ENCODE measurements at regions not wholly inside any gene's neighbourhood (a gene's known extent, or its start where the extent isn't known, plus 50 kb on each side); places are given as distances from the start of the nearest gene placed in this dataset.

- DNase-seq: no peak
These were observed 743.7 kb upstream of the HS6ST1 start for GRCh38 chr2:129062146-129062912.

DNA sequence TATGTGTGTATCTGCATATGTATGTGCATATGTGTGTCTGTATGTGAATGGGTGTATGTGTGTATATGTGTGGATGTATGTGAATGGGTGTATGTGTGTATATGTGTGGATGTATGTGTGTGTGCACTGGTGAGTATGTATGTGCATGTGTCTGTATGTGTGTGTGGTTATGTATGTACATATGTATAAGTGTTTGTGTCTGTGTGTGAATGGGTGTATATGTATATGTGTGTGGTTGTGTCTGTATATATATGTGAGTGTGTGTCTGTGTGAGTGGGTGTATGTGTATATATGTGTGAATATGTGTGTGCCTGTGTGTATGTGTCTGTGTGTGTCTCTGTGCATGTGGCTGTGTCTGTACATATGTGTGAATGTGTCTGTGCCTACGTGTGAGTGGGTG lies 748.4 kb upstream of the HS6ST1 start:
- no peak for DNase-seq

GRCh38 chr2:129067953-129068352 lies 749.3 kb upstream of the HS6ST1 start:
- DNase-seq: no peak

- DNase-seq: no peak
These were observed 749.9 kb upstream of the HS6ST1 start for GRCh38 chr2:129068543-129068942.

- DNase-seq: no peak
These were observed 751.4 kb upstream of the HS6ST1 start for GRCh38 chr2:129069875-129070594.

- no peak for DNase-seq
These were observed 752.0 kb upstream of the HS6ST1 start for GRCh38 chr2:129070663-129071062.

DNA sequence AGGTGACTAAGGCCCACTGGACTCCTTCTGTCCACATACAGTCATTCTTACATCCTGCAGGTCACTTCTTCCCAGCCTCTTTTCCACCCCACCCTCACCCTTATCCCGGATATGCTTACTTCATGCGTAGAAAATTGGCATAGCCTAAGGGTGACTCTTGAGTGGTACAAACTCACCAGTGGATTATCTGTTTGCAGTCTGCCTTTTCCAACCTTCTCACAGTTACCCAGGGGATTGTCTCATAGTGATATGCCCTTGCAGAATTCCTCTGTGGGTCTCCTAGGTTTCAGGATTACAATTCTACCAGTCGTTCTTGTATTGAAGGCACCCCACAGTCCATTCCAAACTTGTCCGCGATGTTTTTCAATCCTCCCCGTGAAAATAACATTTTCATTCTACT lies 752.9 kb upstream of the HS6ST1 start:
- no peak for DNase-seq

DNA sequence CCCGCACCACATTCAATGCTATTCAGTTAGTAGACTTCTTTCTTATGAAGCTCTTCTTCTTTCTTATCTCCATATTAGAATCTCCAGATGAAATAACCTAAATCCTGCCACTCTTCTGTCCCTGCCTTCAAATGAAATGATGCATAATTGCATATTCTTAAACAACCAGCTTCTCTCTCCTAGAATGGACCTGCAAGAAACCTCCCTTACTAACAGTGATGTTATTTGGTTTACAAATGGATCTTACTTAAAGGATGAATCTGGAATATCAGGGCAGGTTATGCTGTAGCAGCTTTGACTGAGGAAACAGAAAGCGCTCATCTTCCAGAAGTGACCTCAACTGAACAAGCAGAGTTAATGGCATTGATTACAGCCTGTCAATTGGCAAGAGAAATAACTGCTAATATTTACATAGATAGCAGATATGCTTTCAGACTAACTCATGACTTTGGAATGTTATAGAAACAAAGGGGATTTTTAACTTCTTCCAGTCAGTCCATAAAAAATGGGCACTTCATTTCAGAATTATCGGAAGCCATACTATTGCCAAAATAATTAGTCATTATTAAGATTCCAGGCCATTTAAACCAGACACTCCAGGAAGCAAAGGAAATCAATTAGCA lies 755.7 kb upstream of the HS6ST1 start:
- DNase-seq: no peak

GRCh38 chr2:129078548-129078947 lies 759.9 kb upstream of the HS6ST1 start:
- no peak for DNase-seq

DNA sequence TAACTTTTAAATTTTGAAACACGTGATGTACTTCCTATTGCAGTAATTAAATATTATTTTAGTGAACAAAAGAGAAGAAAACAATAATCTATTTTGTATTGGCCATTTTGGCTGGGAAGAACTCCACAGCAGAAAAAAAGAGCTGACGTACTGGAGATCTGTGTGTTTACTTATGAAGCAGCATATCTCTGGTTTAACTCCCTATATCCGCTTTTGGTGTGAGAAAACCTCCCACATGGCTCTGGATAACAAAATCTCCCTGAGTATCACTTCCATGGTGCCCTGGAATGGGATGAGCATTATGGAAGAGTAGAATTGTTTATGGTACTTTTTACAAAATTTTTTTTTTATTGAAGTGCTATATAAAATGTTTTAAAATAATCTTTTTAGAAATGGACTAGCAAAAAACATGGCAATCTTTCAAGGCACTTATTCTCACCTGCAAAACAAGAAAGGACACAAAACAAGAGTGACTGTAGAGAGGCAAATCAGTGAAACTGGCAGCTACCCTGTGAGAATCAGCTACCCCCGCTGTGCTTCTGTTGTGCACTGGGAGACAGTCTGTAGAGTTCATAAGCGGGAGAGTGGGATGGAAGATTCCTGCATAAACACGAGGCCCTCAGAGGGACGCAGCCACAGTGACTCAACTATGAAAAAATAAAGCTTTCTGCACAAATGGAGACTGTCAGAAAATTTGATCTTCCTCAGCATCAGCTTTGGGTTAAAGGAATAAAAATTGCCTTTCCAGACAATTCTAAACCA lies 762.2 kb upstream of the HS6ST1 start:
- DNase-seq: no peak

DNA sequence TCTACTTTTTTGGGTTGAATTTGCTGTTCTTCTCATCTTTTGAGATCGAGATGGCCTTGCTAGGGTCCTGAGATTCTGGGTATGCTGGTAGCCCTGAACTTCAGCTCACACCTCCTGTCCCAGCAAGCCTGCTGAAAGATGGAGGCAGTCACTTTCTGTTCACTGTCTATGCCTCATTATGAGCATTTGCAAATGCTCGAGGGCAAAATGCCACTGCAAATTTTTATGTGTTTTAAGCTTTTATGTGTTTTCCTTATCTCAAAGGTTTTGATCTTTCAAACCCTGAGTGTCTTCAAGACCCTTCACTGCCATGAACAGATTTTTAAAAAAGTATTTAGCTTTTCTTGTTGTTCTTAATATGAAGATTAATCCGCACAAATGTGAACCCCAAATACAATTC lies 766.7 kb upstream of the HS6ST1 start:
- no peak for DNase-seq

- no peak for DNase-seq
These were observed 768.6 kb upstream of the HS6ST1 start for GRCh38 chr2:129087133-129087813.

GRCh38 chr2:129091620-129092019 lies 773.0 kb upstream of the HS6ST1 start:
- no peak for DNase-seq

- no peak for DNase-seq
These were observed 774.3 kb upstream of the HS6ST1 start for GRCh38 chr2:129092956-129093355.

DNA sequence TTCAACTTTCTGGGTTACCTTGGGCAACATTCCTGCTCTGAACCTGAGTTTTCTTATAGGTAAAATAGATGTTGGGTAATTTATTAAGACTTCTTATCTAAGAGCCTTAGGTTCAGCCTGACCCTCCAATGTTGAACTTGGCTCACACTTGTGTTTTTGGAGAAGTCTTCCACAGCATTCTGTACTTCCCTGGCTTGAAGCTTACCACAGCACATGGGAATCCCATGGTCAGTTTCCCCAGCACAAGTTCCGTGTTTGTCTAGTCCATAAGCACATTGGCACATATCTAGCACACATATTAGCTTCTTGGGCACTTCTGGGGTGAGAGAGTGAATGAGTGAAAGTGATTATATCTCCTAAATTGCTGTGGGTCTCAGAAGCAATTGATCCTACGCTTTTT lies 782.5 kb upstream of the HS6ST1 start:
- no peak for DNase-seq

- no peak for DNase-seq
These were observed 785.5 kb upstream of the HS6ST1 start for GRCh38 chr2:129103936-129104878.

DNA sequence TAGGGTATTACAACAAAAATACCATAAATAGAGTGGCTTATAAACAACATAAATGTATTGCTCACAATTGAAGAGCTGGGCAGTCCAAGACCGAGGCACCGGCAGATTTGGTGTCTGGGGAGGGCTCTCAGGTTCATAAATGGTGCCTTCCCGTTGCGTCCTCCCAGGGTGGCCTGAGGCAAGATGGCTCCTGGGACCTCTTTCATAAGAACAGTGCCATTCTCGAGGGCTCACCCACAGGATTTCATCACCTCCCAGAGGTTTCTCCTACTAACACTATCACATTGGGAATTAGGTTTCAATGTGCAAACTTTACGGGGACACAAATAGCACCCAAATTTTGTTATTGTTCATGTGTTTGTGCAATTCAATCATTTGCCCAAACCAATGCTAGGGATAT lies 793.5 kb upstream of the HS6ST1 start:
- DNase-seq: no peak

- DNase-seq: no peak
These were observed 795.1 kb upstream of the HS6ST1 start for GRCh38 chr2:129113776-129114175.

DNA sequence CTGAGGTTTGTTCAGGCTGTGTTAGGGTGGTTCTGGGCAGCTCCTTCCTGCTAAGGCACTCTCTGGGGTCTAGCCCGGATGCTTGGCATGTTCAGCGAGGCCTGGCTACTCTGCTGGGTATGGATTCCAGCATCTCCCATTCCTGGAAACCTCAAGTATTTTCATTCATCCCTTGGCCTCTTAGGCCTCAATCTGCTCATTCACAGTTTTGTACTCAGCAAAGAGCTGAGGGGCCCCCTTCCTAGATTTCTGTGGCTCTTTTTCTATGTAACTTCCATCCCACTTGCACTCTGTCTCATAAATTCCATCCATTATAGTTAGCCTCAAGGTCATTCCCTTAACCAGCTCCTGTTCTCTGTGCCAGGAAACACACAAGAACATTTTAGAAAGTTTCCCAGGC lies 798.8 kb upstream of the HS6ST1 start:
- DNase-seq: no peak

- no peak for DNase-seq
These were observed 799.6 kb upstream of the HS6ST1 start for GRCh38 chr2:129118296-129118695.

GRCh38 chr2:129129087-129129486 lies 810.4 kb upstream of the HS6ST1 start:
- DNase-seq: no peak

Measured in T1000 (cell line).